Stimulated activated CD4-positive, alpha-beta T cell treated with anti-CD3 and anti-CD28 coated beads, Interleukin-15, amount 100 ng/mL, for 1 hour (primary cell): ENCODE measurements at regions not wholly inside any gene's neighbourhood (a gene's known extent, or its start where the extent isn't known, plus 50 kb on each side); places are given as distances from the start of the nearest gene placed in this dataset.

ENCODE experiments used
- DNase-seq, 2 donors: peaks; one replicate each; pipeline ENCODE4 v3.0.0-alpha.2; 2020; ENCODE audit warnings: low read depth in 1 of 2, low spot score in 1 of 2

- DNase-seq: no peak
Measured at GRCh38 chr15:97146929-97147870, 813.3 kb upstream of the ARRDC4 start.

- no peak for DNase-seq
Measured at GRCh38 chr15:97153356-97153965, 807.0 kb upstream of the ARRDC4 start.

- DNase-seq: no peak
Measured at GRCh38 chr15:97156739-97157265, 803.7 kb upstream of the ARRDC4 start.

- DNase-seq: no peak
Measured at GRCh38 chr15:97162805-97163495, 797.6 kb upstream of the ARRDC4 start.

- no peak for DNase-seq
Measured at GRCh38 chr15:97165205-97165604, 795.3 kb upstream of the ARRDC4 start.

GRCh38 chr15:97168704-97169475, 791.6 kb upstream of the ARRDC4 start:
- DNase-seq: no peak

- no peak for DNase-seq
Measured at GRCh38 chr15:97171556-97171955, 788.9 kb upstream of the ARRDC4 start.

GRCh38 chr15:97174886-97175540, 785.5 kb upstream of the ARRDC4 start:
- DNase-seq: no peak

- no peak for DNase-seq
Measured at GRCh38 chr15:97177151-97177577, 783.3 kb upstream of the ARRDC4 start.

- DNase-seq: no peak
Measured at GRCh38 chr15:97182581-97182980, 777.9 kb upstream of the ARRDC4 start.

- DNase-seq: no peak
Measured at GRCh38 chr15:97189162-97189780, 771.2 kb upstream of the ARRDC4 start.

- no peak for DNase-seq
Measured at GRCh38 chr15:97194750-97195149, 765.8 kb upstream of the ARRDC4 start.

GRCh38 chr15:97196048-97197014, 764.2 kb upstream of the ARRDC4 start:
- no peak for DNase-seq

- DNase-seq: no peak
Measured at GRCh38 chr15:97199393-97200051, 761.0 kb upstream of the ARRDC4 start.

GRCh38 chr15:97200161-97200560, 760.3 kb upstream of the ARRDC4 start:
- no peak for DNase-seq

- no peak for DNase-seq
Measured at GRCh38 chr15:97210277-97210676, 750.2 kb upstream of the ARRDC4 start.

- DNase-seq: no peak
Measured at GRCh38 chr15:97215629-97216028, 744.9 kb upstream of the ARRDC4 start.

GRCh38 chr15:97224191-97224641, 736.3 kb upstream of the ARRDC4 start:
- DNase-seq: no peak
